AG04450 (cell line): ENCODE measurements at regions not wholly inside any gene's neighbourhood (a gene's known extent, or its start where the extent isn't known, plus 50 kb on each side); places are given as distances from the start of the nearest gene placed in this dataset.

Experiments
- CTCF ChIA-PET: fragments of 300-600, 350-600 bp; formaldehyde crosslinking; extraction: SDS; loops from one replicate; lab custom pipeline; 2022; ENCODE audit warnings: antibody characterized with exemption, inconsistent platforms; lab: Charles Lee
- POLR2A ChIA-PET: fragments of 350-600 bp; formaldehyde crosslinking; extraction: SDS; loops from one replicate; lab custom pipeline; 2021; ENCODE audit warnings: antibody characterized with exemption, inconsistent platforms; lab: Yijun Ruan, JAX
- DNase-seq: peaks from one replicate; pipeline ENCODE4 v3.0.0-alpha.2; 2011; ENCODE audit warnings: low read depth, low spot score
- H3K27ac ChIP-seq: one replicate; pipeline ENCODE4 v1.5.1; 2012; ENCODE audit warnings: low read depth, low read length, control low read depth
- H3K27me3 ChIP-seq: one replicate; pipeline ENCODE4 v1.6.0; 2012; ENCODE audit warnings: low read length; ENCODE audit not compliant: control insufficient read depth, insufficient read depth
- H3K4me3 ChIP-seq: 2 replicates; pipeline ENCODE4 v1.5.1; 2011; ENCODE audit warnings: mild to moderate bottlenecking, low read depth, low read length, control low read depth
- H3K9me3 ChIP-seq: 2 replicates; pipeline ENCODE4 v1.5.1; 2012; ENCODE audit warnings: low read length; ENCODE audit not compliant: control insufficient read depth, insufficient read depth
- CTCF ChIP-seq: IDR thresholded peaks from 2 replicates; pipeline ENCODE4 v1.5.1; 2011; ENCODE audit warnings: low read depth, low read length, control low read depth, inconsistent platforms

DNA sequence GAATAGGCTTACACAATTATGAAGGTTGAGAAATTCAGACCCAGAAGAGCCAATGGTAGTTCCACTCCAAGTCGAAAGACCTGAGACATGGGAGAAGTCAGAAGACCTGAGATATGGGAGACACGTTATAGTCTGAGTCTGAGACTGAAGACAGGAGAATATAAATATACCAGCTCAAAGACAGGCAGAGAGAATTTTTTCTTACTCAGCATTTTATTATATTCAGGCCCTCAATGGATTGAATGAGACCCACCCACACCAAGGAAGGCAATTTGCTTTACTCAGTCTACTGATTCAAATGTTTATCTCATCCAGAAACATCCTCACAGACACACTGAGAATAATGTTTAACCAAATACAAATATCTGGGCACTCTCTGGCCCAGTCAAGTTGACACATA, 693.5 kb downstream of the HDGFL1 start:
- CTCF ChIA-PET, result no interaction called here
- Histone ChIP-seq H3K27ac (no peak overlapping the region), H3K4me3 (no peak overlapping the region), H3K27me3 (no peaks in the 10 kb centered on the region), H3K9me3 (peaks cover 7% of the 10 kb centered on the region)
- DNase-seq, result no peak
- POLR2A ChIA-PET, result no interaction called here
- no peak for TF ChIP-seq CTCF

GRCh38 chr6:23265270-23265669, 695.9 kb downstream of the HDGFL1 start:
- Histone ChIP-seq H3K27me3 (no peaks in the 10 kb centered on the region), H3K4me3 (no peak overlapping the region), H3K27ac (no peak overlapping the region), H3K9me3 (no peaks in the 10 kb centered on the region)
- ChIA-PET POLR2A (no interaction called here), CTCF (interaction anchor here (0.6 kb wide), 1 partner anchor 1119 kb away, joined by 5 read pairs; no protein-coding TSS in a partner anchor)
- DNase-seq, result no peak
- TF ChIP-seq CTCF, result no peak

DNA sequence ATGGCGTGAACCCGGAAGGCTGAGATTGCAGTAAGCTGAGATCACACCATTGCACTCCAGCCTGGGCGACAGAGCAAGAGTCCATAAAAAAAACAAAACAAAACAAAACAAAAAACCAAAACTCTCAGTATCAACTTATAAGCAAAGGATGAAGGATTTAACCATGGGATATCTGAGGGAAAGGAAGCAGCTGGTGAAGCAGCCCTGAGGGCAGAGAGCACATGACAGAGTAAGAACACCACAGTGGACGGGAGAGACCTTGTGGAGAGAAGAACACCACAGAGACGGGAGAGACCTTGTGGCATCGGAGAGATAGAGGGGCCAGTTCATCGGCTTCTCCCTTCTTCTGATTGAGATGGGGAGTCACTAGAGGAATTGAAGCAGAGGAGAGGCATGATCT, 697.2 kb downstream of the HDGFL1 start:
- Histone ChIP-seq H3K27me3 (no peaks in the 10 kb centered on the region), H3K9me3 (no peaks in the 10 kb centered on the region), H3K27ac (no peak overlapping the region), H3K4me3 (no peak overlapping the region)
- TF ChIP-seq CTCF, result no peak
- ChIA-PET POLR2A (no interaction called here), CTCF (no interaction called here)
- DNase-seq, result no peak

DNA sequence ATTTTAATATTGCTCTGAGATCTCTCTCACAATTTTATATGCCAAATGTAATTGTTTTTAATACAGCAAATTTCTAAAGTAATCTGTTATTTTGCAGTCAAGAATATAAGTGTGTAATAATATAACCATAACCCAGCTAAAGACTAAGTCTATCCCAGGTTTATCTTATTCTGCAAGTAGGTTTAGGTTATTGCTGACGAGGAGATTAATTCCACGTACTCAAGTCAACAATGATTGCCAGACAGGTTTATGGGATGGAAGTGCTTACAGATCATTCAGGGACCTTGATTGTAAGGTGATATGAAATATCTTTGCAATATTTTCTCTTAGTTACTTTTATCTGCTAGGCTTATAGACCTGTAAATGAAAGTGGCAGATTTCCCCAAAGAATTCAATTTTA, 698.3 kb downstream of the HDGFL1 start:
- Histone ChIP-seq H3K27me3 (no peaks in the 10 kb centered on the region), H3K4me3 (no peak overlapping the region), H3K9me3 (no peaks in the 10 kb centered on the region), H3K27ac (no peak overlapping the region)
- POLR2A ChIA-PET, result no interaction called here
- CTCF ChIA-PET, result no interaction called here
- no peak for TF ChIP-seq CTCF
- DNase-seq, result no peak

DNA sequence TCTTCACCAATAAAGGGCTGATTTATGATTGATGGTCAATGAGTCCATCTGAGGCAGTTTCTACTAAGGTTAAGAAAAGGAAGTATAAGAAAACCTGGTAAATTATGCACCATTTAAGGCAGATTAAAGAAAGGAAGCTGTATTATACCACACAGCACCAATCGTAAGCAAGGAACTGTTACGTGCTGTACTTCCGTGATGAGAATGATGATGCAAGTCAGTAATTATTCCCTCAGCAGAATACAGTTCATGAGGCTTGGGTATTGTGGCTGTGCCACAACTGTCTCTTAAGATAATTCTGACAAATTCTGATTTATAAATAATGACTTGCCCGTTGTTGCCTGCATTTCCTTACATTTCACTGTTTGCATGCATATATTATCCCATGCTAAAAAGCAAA, 699.0 kb downstream of the HDGFL1 start:
- Histone ChIP-seq H3K4me3 (no peak overlapping the region), H3K9me3 (no peaks in the 10 kb centered on the region), H3K27ac (no peak overlapping the region), H3K27me3 (no peaks in the 10 kb centered on the region)
- no peak for DNase-seq
- POLR2A ChIA-PET, result no interaction called here
- no peak for TF ChIP-seq CTCF
- CTCF ChIA-PET, result no interaction called here
